D721Med (cell line): ENCODE measurements at regions not wholly inside any gene's neighbourhood (a gene's known extent, or its start where the extent isn't known, plus 50 kb on each side); places are given as distances from the start of the nearest gene placed in this dataset.

Experiments used
- DNase-seq: peaks from one replicate; pipeline ENCODE4 v3.0.0; 2011; ENCODE audit warnings: low spot score; ENCODE audit not compliant: insufficient read length
- FAIRE-seq: peaks from 2 replicates; lab custom pipeline; 2011; peaks lifted over from hg19 to GRCh38; lab: Jason Lieb, UNC
- TF ChIP-seq, protein P1 (sequence below): IDR thresholded peaks from 2 replicates; pipeline ENCODE4 v1.5.1; 2012; ENCODE audit warnings: mild to moderate bottlenecking, control low read depth; ENCODE audit not compliant: insufficient read depth; ENCODE audit errors: missing control alignments

DNA sequence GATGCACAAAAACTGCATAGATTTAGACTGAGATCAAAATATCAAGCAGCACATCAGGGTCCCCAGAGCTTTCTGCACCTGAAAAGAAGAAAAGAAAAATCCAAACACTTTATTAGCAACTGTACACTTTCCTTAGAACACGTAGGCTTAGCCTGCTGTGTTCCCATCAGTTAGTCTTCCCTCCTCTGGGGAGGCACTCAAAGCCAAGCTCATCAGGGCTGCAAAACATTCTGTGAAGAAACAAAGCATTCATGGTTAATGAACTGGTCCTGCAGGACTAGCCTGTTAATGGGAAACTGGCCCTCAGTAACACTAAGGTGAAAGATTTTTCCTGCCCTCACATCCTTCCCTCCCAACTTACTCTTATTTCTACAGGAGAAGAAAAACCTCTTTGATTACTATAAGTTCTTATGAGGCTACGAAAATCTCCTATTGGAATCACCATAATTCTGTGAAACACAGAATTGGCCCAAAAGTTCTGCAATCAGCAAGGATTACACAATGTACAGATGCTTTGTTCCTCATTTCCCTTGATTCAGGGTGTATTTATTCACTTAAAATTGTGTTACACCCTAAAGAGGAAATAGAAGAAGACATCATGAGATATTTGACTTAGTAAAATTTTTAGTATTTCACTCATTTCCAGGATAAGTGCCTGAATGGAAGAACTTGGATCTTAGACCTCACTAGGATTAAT, 901.0 kb upstream of the MAP3K7 start:
- FAIRE-seq, result no peak

DNA sequence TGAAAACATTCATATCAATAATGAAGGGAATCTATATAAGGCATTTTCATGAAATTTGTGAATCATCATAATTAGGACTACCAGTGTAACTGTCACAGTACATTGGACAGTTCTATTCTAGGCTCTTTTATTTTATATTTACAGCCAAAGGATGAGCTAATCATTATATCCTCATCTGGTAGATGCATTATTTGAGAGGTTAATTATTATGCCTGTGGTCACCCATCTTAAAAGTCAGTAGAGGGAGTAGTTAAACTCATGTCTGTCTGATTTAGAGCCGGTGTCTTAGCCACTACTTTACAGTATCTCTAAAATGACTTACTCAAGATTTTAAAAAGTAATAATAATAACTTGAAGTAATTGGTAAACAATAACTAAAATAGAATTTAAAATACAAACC, 899.3 kb upstream of the MAP3K7 start:
- DNase-seq (no peak), FAIRE-seq (no peak)
- TF ChIP-seq, protein P1, sequence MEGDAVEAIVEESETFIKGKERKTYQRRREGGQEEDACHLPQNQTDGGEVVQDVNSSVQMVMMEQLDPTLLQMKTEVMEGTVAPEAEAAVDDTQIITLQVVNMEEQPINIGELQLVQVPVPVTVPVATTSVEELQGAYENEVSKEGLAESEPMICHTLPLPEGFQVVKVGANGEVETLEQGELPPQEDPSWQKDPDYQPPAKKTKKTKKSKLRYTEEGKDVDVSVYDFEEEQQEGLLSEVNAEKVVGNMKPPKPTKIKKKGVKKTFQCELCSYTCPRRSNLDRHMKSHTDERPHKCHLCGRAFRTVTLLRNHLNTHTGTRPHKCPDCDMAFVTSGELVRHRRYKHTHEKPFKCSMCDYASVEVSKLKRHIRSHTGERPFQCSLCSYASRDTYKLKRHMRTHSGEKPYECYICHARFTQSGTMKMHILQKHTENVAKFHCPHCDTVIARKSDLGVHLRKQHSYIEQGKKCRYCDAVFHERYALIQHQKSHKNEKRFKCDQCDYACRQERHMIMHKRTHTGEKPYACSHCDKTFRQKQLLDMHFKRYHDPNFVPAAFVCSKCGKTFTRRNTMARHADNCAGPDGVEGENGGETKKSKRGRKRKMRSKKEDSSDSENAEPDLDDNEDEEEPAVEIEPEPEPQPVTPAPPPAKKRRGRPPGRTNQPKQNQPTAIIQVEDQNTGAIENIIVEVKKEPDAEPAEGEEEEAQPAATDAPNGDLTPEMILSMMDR, result no peak

More for the DNA sequence above, 901.0 kb upstream of the MAP3K7 start:
- TF ChIP-seq, protein P1, result no peak
- DNase-seq, result no peak

DNA sequence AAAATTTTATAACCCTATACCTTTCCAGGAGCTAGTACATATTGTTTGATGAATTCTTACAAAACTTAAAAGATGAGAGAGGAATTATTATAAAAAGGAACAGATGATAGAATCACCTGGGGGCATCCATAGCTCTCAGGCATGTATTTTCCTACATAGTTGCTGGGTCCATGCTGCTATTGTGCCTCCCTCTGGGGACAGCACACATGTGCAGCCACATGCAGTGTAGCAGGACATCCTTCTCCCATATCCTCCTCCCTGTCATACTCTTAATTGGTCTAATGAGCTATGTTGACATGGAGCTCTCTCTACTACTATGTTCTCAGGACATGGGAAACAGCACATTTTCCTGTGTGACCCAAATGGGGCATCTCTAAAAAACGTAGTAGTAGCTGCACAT, 898.2 kb upstream of the MAP3K7 start:
- no peak for DNase-seq
- FAIRE-seq, result no peak
- TF ChIP-seq, protein P1, result no peak

DNA sequence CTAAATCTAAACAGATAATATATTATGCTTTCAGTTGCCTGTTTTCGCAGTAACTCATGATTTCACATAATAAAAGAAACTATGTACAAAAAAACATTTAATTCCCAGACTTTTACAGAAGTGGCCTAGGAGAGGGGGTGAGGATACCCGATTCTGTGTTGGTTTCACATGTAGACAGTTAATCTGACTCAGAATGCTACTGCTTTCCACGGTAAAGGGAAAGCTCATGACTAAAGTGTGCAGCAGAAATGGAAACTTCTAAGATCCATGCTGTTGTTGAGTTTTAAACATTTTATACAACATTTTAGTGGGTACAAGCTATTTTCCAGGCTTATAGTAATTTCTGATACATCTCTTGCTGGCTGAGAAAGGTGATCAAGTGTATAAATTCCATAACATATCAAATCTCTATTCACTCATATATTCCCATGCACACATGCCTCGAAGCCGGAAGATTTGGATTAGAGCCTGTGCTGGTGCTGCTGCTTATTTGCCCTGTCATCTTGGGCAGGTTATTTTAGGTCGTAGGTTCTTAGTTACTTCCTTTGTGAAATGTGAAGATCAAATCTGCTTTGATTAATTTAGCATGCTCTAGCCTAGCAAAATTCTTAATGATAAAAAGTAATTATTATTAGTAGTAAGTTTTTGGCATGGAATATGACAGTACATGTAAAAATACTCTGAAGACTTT, 896.7 kb upstream of the MAP3K7 start:
- TF ChIP-seq, protein P1, result no peak
- DNase-seq, result no peak
- no peak for FAIRE-seq

DNA sequence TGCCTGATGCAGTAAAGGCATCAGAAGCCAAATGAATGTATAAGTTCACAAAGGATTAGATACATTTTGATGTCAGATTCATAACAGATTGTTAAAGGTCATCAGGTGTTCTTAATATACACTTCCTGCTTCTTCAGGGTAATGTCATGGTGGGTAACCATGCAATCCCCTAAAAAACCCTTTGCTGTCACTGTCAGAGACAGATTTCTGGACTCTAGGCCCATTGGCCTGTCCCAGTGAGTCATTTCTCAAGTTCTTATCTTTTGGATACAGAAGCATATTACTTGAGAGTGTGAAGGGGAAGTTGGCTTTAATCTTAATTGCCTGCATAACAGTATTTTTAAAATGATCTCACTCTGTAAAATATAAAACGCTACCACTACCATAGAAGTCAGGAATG, 895.6 kb upstream of the MAP3K7 start:
- DNase-seq, result no peak
- peak; percentile 51 for FAIRE-seq
- TF ChIP-seq, protein P1, result no peak

DNA sequence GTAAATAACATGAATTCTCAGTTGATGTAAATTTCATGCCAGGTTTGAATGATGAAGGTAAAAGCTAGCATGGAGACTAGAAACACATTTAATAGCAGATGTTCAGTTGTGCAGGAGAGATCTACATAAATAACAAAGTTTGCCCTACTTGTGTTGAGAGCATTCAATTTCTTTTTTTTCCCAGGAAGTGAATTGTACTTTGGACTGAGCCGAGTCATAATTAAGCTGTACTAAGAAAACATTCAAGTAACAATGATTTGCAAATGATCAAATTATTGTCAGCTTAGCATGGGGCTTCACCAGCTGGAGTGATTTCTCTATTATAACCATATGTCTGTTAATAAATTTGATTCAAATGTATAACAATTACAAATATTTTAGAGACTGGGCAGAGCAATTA, 893.5 kb upstream of the MAP3K7 start:
- no peak for FAIRE-seq
- no peak for DNase-seq
- TF ChIP-seq, protein P1, result no peak

DNA sequence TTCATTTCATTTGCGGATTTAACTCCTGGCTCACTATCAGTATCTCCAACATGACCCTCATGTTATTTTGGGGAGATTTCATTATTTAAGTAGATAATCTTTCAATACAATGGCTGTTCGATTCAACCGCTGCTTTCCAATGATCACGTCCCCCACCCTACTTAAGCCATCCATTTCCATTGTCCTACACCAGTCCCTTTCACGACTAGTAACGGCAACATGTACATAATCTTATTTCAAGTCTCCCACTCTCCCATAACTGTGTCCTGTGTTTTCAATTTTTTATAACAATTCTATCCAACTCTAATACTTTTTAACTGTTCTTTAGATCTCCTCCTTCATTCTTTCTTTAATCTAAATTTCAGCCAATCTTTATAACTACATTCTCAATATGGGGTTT, 890.8 kb upstream of the MAP3K7 start:
- TF ChIP-seq, protein P1, result no peak
- DNase-seq (no peak), FAIRE-seq (no peak)
